Upper lobe of right lung (tissue), 1 donor: ENCODE measurements at regions not wholly inside any gene's neighbourhood (a gene's known extent, or its start where the extent isn't known, plus 50 kb on each side); places are given as distances from the start of the nearest gene placed in this dataset.

ENCODE experiments used
- ATAC-seq: fragments of 200-7000 bp; cut with Tn5 transposase; one replicate; pipeline ENCODE4 v1.9.1; 2020; ENCODE audit warnings: mild to moderate bottlenecking, moderate library complexity
- DNase-seq: peaks from one replicate; pipeline ENCODE4 v3.0.0-alpha.2; 2020
- H3K27ac ChIP-seq: fragments of 200-600 bp; one replicate; pipeline ENCODE4 v1.8.0; 2022
- H3K27me3 ChIP-seq: fragments of 200-600 bp; one replicate; pipeline ENCODE4 v1.8.0; 2022; ENCODE audit warnings: mild to moderate bottlenecking
- H3K36me3 ChIP-seq: fragments of 200-600 bp; one replicate; pipeline ENCODE4 v1.8.0; 2022
- H3K4me1 ChIP-seq: fragments of 200-600 bp; one replicate; pipeline ENCODE4 v1.8.0; 2022
- H3K4me3 ChIP-seq: fragments of 200-600 bp; one replicate; pipeline ENCODE4 v1.8.0; 2022; ENCODE audit warnings: mild to moderate bottlenecking
- H3K9me3 ChIP-seq: fragments of 200-600 bp; one replicate; pipeline ENCODE4 v1.8.0; 2022
- CTCF ChIP-seq: fragments of 200-600 bp; IDR thresholded peaks from one replicate; pipeline ENCODE4 v1.8.0; 2022; ENCODE audit warnings: antibody characterized with exemption
- intact Hi-C: fragments of 100-400 bp; cut with DNase I; formaldehyde crosslinking; loops from one replicate; pipeline ENCODE4 v1.11.0; 2022
- donor health status: DM: no; HTN: yes; CAD: no; lungs with severe emphysema.

DNA sequence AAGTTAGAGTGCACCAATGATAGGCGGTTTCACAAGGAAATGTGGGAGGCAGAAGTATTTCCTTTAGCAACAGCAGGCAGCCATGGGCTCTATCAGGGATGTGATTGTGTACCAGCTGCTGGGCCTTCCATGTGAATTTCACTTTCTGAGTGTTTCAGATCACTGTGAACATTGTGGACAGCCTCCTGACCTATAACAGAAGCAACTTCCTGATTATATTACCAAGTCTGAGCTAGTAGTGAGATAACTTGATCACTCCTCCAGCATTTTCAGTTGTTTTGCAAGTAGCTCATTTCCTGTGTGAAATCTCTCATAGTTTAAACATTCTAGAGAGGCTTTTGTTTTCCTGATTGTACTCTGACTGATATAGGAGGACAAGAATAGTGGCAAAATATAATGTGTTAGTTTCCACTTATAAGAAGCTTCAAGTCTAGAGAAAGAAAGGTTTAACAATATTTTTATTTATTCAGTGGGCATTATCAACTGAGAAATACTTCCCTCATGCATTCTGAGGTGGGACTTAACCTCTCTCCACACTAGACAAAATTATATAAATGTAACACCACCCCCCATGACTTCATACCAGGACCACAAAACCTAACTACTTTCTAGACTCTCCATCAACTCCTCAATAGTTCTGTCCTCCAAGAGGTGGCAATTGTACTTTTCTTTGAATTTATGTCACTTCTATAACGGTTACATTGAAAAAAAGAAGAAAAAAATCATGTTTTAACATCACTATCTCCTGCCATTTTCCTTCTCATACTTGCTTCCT, 184.2 kb upstream of the LUZP2 start:
- ATAC-seq, result no peak
- no peak for DNase-seq
- H3K27ac ChIP-seq, result no peak overlapping the region

DNA sequence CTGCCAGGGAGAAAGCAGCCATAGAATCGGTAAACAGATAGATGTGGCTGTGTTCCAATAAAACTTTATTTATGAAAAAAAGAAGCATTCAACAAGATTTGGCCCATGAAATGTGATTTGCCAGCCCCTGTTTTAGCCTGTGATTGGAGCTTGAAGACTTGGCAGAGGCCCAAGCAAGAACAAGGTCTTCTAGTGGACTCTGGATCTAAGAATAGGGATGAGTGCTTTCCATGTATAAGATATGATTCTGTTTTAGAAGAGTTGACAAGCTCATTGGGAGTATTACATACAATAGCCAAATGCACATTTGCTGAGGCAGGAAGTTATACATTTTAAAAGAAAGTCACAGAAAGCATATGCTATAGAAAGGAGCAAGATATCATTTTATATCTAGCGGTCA, 175.6 kb upstream of the LUZP2 start:
- TF ChIP-seq CTCF, result no peak

More for the DNA sequence above, 184.2 kb upstream of the LUZP2 start:
- TF ChIP-seq CTCF, result no peak
- Histone ChIP-seq H3K4me3 (no peak overlapping the region), H3K9me3 (no peaks in the 10 kb centered on the region), H3K27me3 (no peaks in the 10 kb centered on the region), H3K4me1 (no peaks in the 10 kb centered on the region), H3K36me3 (no peaks in the 10 kb centered on the region)
- intact Hi-C loops, result no loop called here

DNA sequence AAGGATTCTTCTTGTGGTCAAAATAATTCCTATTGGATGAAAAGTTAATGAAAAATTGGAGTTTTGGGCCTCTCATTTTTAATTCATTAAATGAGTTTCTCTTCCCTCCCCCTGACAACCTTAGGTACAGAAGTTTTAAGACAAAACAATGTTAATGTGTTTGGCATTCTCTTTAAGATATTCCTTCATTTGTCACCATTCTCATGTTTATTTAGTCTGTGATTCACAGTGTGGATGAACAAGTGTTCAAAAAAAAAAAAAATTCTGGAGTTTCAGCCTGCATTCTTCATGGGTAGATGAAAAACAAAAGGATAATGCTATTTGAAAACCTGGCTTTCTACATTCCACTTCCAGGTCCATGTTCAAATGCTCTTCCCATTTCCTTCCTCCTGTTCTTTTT, 172.6 kb upstream of the LUZP2 start:
- H3K27ac ChIP-seq, result no peak overlapping the region
- TF ChIP-seq CTCF, result no peak
- no peak overlapping the region for H3K4me3 ChIP-seq
- H3K9me3 ChIP-seq, result no peaks in the 10 kb centered on the region
- no peak for DNase-seq
- H3K27me3 ChIP-seq, result no peaks in the 10 kb centered on the region
- intact Hi-C loops, result no loop called here
- no peaks in the 10 kb centered on the region for H3K36me3 ChIP-seq
- H3K4me1 ChIP-seq, result no peaks in the 10 kb centered on the region
- no peak for ATAC-seq

More for the DNA sequence above, 175.6 kb upstream of the LUZP2 start:
- H3K36me3 ChIP-seq, result no peaks in the 10 kb centered on the region
- H3K27ac ChIP-seq, result no peak overlapping the region
- no peaks in the 10 kb centered on the region for H3K4me1 ChIP-seq
- intact Hi-C loops, result no loop called here
- ATAC-seq (no peak), DNase-seq (no peak)
- H3K27me3 ChIP-seq, result no peaks in the 10 kb centered on the region
- no peaks in the 10 kb centered on the region for H3K9me3 ChIP-seq
- no peak overlapping the region for H3K4me3 ChIP-seq

DNA sequence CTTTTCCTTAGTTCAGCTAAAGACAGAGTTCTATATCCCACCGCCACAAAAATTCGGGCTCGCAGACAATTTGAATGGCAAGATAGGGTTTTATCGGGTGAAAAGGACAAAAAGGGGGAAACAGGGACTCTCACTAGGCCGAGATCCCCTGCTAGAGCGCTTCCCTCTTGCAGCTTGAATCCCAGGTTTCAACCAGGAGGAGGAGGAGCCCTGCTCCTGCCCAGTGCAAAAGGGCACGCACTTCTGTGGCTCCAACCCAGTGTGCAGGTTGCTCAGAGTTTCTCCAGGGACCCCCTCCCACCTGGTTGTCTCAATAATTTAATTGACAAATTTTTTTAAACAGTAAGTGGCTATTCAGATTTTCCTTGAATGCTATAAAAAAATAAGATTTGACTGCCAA, 152.6 kb upstream of the LUZP2 start:
- no peaks in the 10 kb centered on the region for H3K4me1 ChIP-seq
- DNase-seq (no peak), ATAC-seq (no peak)
- intact Hi-C loops, result no loop called here
- no peak overlapping the region for H3K4me3 ChIP-seq
- H3K27me3 ChIP-seq, result no peaks in the 10 kb centered on the region
- no peak for TF ChIP-seq CTCF
- H3K36me3 ChIP-seq, result no peaks in the 10 kb centered on the region
- no peaks in the 10 kb centered on the region for H3K9me3 ChIP-seq
- no peak overlapping the region for H3K27ac ChIP-seq

- no peak for DNase-seq
- no peaks in the 10 kb centered on the region for H3K27me3 ChIP-seq
- no peak overlapping the region for H3K4me3 ChIP-seq
- H3K9me3 ChIP-seq, result no peaks in the 10 kb centered on the region
- H3K27ac ChIP-seq, result no peak overlapping the region
- H3K36me3 ChIP-seq, result no peaks in the 10 kb centered on the region
- H3K4me1 ChIP-seq, result no peaks in the 10 kb centered on the region
- intact Hi-C loops, result no loop called here
- ATAC-seq, result no peak
- no peak for TF ChIP-seq CTCF
Observed at GRCh38 chr11:24348908-24349307, 147.9 kb upstream of the LUZP2 start.

DNA sequence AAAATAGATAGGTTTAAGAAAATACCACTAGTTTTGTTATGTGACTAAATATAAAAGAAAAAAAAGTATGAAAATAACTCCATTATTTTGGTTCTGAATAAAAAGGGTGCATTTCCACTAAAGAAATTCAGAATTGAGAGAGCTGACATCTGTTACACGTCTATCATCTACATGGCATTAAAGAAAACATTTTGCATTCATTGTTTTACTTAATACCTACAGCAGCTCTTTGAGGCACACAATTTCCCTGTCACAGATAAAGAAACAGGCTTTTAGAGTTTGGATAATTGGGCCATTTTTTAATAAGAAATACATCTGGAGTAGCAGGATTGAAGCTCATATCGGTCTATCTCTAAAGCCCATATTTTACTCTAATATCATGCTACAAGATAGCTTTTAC, 145.7 kb upstream of the LUZP2 start:
- no peak for DNase-seq
- H3K36me3 ChIP-seq, result no peaks in the 10 kb centered on the region
- ATAC-seq, result no peak
- intact Hi-C loops, result no loop called here
- no peaks in the 10 kb centered on the region for H3K4me1 ChIP-seq
- H3K27ac ChIP-seq, result no peak overlapping the region
- H3K27me3 ChIP-seq, result no peaks in the 10 kb centered on the region
- H3K4me3 ChIP-seq, result no peak overlapping the region
- H3K9me3 ChIP-seq, result no peaks in the 10 kb centered on the region
- no peak for TF ChIP-seq CTCF
